Kidney epithelial cell (primary cell): ENCODE measurements at regions not wholly inside any gene's neighbourhood (a gene's known extent, or its start where the extent isn't known, plus 50 kb on each side); places are given as distances from the start of the nearest gene placed in this dataset.

Source experiments
- DNase-seq: peaks from one replicate; pipeline ENCODE4 v3.0.0-alpha.2; 2010; ENCODE audit warnings: low read depth
- H3K27me3 ChIP-seq: 2 replicates; pipeline ENCODE4 v1.6.0; 2011; ENCODE audit warnings: low read length; ENCODE audit not compliant: control insufficient read depth, insufficient read depth
- H3K36me3 ChIP-seq: 2 replicates; pipeline ENCODE4 v1.5.1; 2011; ENCODE audit warnings: low read length; ENCODE audit not compliant: control insufficient read depth, insufficient read depth
- H3K4me3 ChIP-seq: 2 replicates; pipeline ENCODE4 v1.5.1; 2011; ENCODE audit warnings: low read depth, mild to moderate bottlenecking, control low read depth, low read length
- CTCF ChIP-seq: IDR thresholded peaks from 2 replicates; pipeline ENCODE4 v1.5.1; 2011; ENCODE audit warnings: mild to moderate bottlenecking, moderate library complexity, low read length, control low read depth, inconsistent platforms; ENCODE audit not compliant: insufficient read depth, poor library complexity, severe bottlenecking

GRCh38 chr9:108521063-108521590, 334.7 kb downstream of the ACTL7B start:
- no peak overlapping the region for H3K4me3 ChIP-seq
- no peaks in the 10 kb centered on the region for H3K27me3 ChIP-seq
- DNase-seq: peak; percentile 10
- TF ChIP-seq CTCF: no peak
- no peaks in the 10 kb centered on the region for H3K36me3 ChIP-seq

DNA sequence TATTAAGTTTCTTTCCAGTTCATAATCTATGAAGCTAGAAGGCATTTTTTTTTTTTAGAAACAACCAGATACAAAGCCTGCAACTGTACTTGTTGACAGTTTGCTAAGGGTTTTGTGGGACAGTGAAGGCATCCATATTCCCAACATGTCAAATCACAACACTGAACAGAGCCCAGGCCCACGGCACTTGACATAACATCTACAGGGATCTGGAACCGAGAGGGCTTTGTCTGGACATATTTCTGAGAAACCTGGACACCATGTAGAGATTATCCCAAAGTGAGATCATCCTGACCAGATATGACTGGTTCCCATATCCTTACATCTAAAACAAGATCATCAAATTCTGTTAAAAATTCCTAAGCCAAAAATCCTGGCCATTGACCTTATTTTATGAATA, 336.3 kb downstream of the ACTL7B start:
- Histone ChIP-seq H3K27me3 (no peaks in the 10 kb centered on the region), H3K4me3 (no peak overlapping the region), H3K36me3 (no peaks in the 10 kb centered on the region)
- no peak for TF ChIP-seq CTCF
- DNase-seq: no peak

- DNase-seq: no peak
- H3K27me3 ChIP-seq: no peaks in the 10 kb centered on the region
- H3K36me3 ChIP-seq: no peaks in the 10 kb centered on the region
- TF ChIP-seq CTCF: no peak
- no peak overlapping the region for H3K4me3 ChIP-seq
Measured at GRCh38 chr9:108517651-108518365, 338.0 kb downstream of the ACTL7B start.

- Histone ChIP-seq H3K36me3 (no peaks in the 10 kb centered on the region), H3K4me3 (no peak overlapping the region), H3K27me3 (no peaks in the 10 kb centered on the region)
- DNase-seq: no peak
- no peak for TF ChIP-seq CTCF
Measured at GRCh38 chr9:108516391-108516790, 339.4 kb downstream of the ACTL7B start.

DNA sequence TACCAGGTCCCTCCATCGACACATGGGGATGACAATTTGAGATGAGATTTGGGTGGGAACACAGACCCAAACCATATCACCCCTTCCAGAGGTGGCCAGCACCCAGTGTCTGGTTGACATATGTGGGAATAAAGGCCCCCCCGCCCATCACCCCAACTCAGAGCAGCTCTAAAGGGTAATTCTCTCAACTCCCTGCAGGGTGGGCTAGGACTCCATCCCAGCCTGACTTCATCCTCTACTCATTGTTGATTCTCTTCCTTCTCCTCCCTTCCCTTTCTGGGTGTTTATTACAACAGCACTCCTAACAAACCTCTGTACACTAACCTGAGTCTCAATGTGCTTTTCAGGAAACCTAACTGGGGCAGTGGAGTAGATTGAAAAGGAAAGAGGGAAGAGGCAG, 339.9 kb downstream of the ACTL7B start:
- H3K36me3 ChIP-seq: no peaks in the 10 kb centered on the region
- no peak overlapping the region for H3K4me3 ChIP-seq
- no peak for TF ChIP-seq CTCF
- DNase-seq: no peak
- H3K27me3 ChIP-seq: no peaks in the 10 kb centered on the region
